Esophagus (tissue), 2 donors: ENCODE measurements at regions not wholly inside any gene's neighbourhood (a gene's known extent, or its start where the extent isn't known, plus 50 kb on each side); places are given as distances from the start of the nearest gene placed in this dataset.

ENCODE experiments used
- H3K27ac ChIP-seq, 2 donors: one replicate each; pipeline ENCODE4 v1.5.1; 2013; ENCODE audit warnings: low read depth in 2 of 2, mild to moderate bottlenecking in 2 of 2, inconsistent platforms in 1 of 2, low read length in 1 of 2, moderate library complexity in 1 of 2
- H3K27me3 ChIP-seq, 2 donors: one replicate each; pipeline ENCODE4 v1.6.1; 2013; ENCODE audit warnings: low read length in 2 of 2, control low read depth in 1 of 2, mild to moderate bottlenecking in 1 of 2; ENCODE audit not compliant: insufficient read depth in 2 of 2, control insufficient read depth in 1 of 2
- H3K36me3 ChIP-seq, 2 donors: one replicate each; pipeline ENCODE4 v1.6.1; 2013; ENCODE audit warnings: low read length in 1 of 2; ENCODE audit not compliant: control insufficient read depth in 2 of 2, insufficient read depth in 2 of 2
- H3K4me1 ChIP-seq, 2 donors: one replicate each; pipeline ENCODE4 v1.6.1; 2013; ENCODE audit warnings: low read length in 1 of 2; ENCODE audit not compliant: control insufficient read depth in 2 of 2, insufficient read depth in 2 of 2
- H3K4me3 ChIP-seq, 2 donors: one replicate each; pipeline ENCODE4 v1.5.1; 2013; ENCODE audit warnings: low read length in 2 of 2, mild to moderate bottlenecking in 2 of 2, low read depth in 1 of 2, moderate library complexity in 1 of 2
- H3K9me3 ChIP-seq, 2 donors: one replicate each; pipeline ENCODE4 v1.6.1; 2013; ENCODE audit warnings: mild to moderate bottlenecking in 2 of 2, low read depth in 1 of 2, low read length in 1 of 2, moderate library complexity in 1 of 2; ENCODE audit not compliant: control insufficient read depth in 2 of 2, insufficient read depth in 1 of 2
- WGBS, 2 donors: extraction: QIAGEN DNeasy Blood & Tissue Kit; methylation state at CpG; one replicate each; pipeline ENCODE4 v1.1.7; 2013; 5-methylcytosine and 5-hydroxymethylcytosine counted together
- donor health status: healthy with polysubstance abuse.
- donor health status: Bipolar disorder and iron deficiency.

DNA sequence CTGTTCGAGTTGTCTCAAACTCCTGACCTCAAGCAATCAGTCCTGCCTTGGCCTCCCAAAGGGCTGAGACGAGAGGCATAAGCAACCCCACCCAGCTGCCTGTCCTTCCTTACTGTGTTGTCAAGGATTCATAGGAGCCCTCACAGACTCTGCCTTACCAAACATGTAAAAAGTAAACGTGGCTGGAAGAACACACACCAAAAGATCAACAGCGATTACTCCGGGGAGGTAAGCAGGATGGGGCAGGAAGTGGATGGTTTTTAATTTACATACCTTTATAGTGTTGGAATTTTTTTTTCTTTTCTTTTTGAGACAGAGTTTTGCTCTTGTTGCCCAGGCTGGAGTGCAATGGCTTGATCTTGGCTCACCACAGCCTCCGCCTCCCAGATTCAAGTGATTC lies 61.5 kb upstream of the EGLN3 start:
- no peaks in the 10 kb centered on the region for H3K9me3 ChIP-seq
- H3K36me3 ChIP-seq, result no peaks in the 10 kb centered on the region
- WGBS, 2 donors, result 80 to 81% methylated on average over 6 of the region's 6 CpGs
- no peaks in the 10 kb centered on the region for H3K4me1 ChIP-seq
- H3K27me3 ChIP-seq, result no peaks in the 10 kb centered on the region
- H3K4me3 ChIP-seq, result no peak overlapping the region
- H3K27ac ChIP-seq, result no peak overlapping the region

DNA sequence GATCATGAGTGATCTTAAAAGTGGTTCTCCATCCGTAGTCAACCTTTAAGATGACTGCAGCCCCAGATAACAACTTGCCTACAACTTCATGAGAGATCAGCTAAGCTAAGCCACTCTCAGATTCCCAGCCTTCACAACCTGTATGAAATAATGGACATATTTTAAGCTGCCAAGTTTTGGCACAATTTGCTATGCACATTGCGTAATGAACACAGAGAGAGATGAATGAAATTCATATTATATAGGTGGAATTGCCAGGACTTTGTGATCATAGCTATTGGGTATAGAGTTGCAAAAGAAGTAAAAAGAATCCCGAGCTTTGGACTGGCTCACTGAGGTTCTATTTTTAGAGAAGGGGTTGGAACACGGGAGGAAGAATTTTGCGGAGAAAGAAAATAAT lies 59.1 kb upstream of the EGLN3 start:
- H3K9me3 ChIP-seq, result no peaks in the 10 kb centered on the region
- WGBS, 2 donors, result 78 to 89% methylated on average over 5 of the region's 5 CpGs
- H3K27ac ChIP-seq, result no peak overlapping the region
- no peak overlapping the region for H3K4me3 ChIP-seq
- H3K4me1 ChIP-seq, result no peaks in the 10 kb centered on the region
- H3K27me3 ChIP-seq, result no peaks in the 10 kb centered on the region
- H3K36me3 ChIP-seq, result no peaks in the 10 kb centered on the region

GRCh38 chr14:34007902-34008301 lies 57.0 kb upstream of the EGLN3 start:
- Histone ChIP-seq H3K27ac (no peak overlapping the region), H3K36me3 (no peaks in the 10 kb centered on the region)
- 69 to 81% methylated on average over 3 of the region's 3 CpGs for WGBS, 2 donors

DNA sequence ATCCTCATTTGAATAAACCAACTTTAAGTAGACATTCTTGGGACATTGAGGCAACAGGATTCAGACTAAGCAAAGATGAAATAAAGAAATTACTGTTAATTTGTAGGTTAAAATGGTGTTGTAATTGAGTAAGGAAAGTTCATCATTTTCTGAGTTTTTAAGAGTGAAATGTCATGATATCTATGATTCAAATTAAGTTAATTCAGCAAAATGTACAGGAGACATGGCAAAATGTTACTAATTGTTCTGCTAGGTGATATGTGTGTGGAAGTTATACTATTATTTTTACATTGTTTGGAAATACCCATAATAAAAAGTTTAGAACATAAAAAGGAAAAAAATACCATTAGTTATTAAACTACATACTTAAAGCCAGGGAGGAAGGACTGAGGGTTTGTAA lies 55.0 kb upstream of the EGLN3 start:
- H3K4me1 ChIP-seq, result no peaks in the 10 kb centered on the region
- H3K27me3 ChIP-seq, result no peaks in the 10 kb centered on the region

More at GRCh38 chr14:34007902-34008301, 57.0 kb upstream of the EGLN3 start:
- no peak overlapping the region for H3K4me3 ChIP-seq
- no peaks in the 10 kb centered on the region for H3K9me3 ChIP-seq
- H3K4me1 ChIP-seq, result no peaks in the 10 kb centered on the region
- H3K27me3 ChIP-seq, result no peaks in the 10 kb centered on the region

GRCh38 chr14:34004881-34005280 lies 54.0 kb upstream of the EGLN3 start:
- WGBS, 2 donors, result 66 to 70% methylated on average over 3 of the region's 3 CpGs
- H3K27ac ChIP-seq, result no peak overlapping the region
- no peak overlapping the region for H3K4me3 ChIP-seq
- H3K27me3 ChIP-seq, result no peaks in the 10 kb centered on the region
- H3K36me3 ChIP-seq, result no peaks in the 10 kb centered on the region
- H3K9me3 ChIP-seq, result no peaks in the 10 kb centered on the region
- no peaks in the 10 kb centered on the region for H3K4me1 ChIP-seq

More for the DNA sequence above, 55.0 kb upstream of the EGLN3 start:
- no peak overlapping the region for H3K4me3 ChIP-seq
- no peaks in the 10 kb centered on the region for H3K9me3 ChIP-seq
- no peaks in the 10 kb centered on the region for H3K36me3 ChIP-seq
- no peak overlapping the region for H3K27ac ChIP-seq

DNA sequence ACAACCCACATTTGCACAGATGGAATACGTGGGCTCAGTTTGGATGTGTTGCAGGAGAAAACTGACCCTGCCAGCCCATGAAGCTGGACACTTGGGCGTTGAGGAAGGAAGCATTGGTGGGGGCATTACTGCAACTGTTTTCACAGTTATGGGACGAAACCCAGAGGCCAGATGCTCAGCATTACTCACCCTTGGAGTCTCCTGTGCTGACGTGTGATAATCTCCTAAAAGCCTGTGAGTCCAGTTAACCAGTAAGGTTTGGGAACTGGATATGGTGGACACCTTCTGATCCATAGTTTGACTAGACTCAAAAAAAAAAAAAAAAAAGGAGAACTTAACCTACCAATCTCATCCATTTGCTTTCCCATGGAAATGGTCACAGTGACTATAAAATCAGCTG lies 52.8 kb upstream of the EGLN3 start:
- no peaks in the 10 kb centered on the region for H3K36me3 ChIP-seq
- no peaks in the 10 kb centered on the region for H3K4me1 ChIP-seq
- no peaks in the 10 kb centered on the region for H3K9me3 ChIP-seq
- H3K27ac ChIP-seq, result no peak overlapping the region
- H3K27me3 ChIP-seq, result no peaks in the 10 kb centered on the region
- WGBS, 2 donors, result 54 to 66% methylated on average over 4 of the region's 4 CpGs
- H3K4me3 ChIP-seq, result no peak overlapping the region

DNA sequence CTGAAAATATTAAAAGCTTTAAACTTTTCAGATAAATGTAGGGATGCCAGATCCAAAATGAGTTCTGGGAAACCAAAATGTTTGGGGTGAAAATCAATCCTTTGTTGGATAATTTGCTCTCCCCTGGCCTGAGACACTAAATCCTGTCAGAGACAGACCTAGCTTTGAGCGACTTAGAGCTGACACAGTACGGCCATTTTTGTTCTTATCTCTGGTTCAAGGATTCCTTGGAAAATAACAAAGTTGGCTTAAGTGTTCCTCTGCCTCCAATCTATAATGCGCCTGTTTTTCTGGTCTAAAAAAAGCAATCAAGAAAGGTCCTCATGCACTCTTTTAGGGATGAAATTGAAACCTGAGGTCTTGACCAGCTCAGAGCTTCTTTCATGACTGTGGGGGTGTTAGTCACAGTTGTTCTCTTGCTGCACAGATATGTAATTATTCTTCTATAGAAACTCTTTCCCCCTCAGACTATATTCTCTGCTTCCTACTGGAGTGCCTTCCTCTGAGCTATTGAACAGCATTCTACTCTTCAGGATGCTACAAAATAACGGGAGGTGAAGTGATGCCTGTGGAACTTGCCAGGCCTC lies 52.3 kb upstream of the EGLN3 start:
- Histone ChIP-seq H3K27ac (no peak overlapping the region), H3K4me1 (no peaks in the 10 kb centered on the region), H3K4me3 (no peak overlapping the region), H3K9me3 (no peaks in the 10 kb centered on the region), H3K36me3 (no peaks in the 10 kb centered on the region), H3K27me3 (no peaks in the 10 kb centered on the region)
- WGBS, 2 donors, result 81 to 84% methylated on average over 4 of the region's 4 CpGs
